ENCODE measurements at regions not wholly inside any gene's neighbourhood (a gene's known extent, or its start where the extent isn't known, plus 50 kb on each side); places are given as distances from the start of the nearest gene placed in this dataset.

GRCh38 chr1:218983433-218983832, 190.2 kb upstream of the LYPLAL1 start:
- DNase-seq = no peak
- Mint-ChIP-seq H3K36me3 (no peaks in the 10 kb centered on the region), H3K4me1 (ENCODE audit: low read depth) (no peaks in the 10 kb centered on the region), H3K27me3 (no peaks in the 10 kb centered on the region), H3K4me3 (no peak overlapping the region), H3K27ac (no peak overlapping the region), H3K9me3 (peaks cover 2% of the 10 kb centered on the region)
- ChIA-PET POLR2A (no interaction called here), CTCF (no interaction called here)
- intact Hi-C loops (cut with micrococcal nuclease) = no loop called here

GRCh38 chr1:218983848-218984247, 189.8 kb upstream of the LYPLAL1 start:
- H3K4me1 Mint-ChIP-seq (ENCODE audit: low read depth) = no peaks in the 10 kb centered on the region
- ChIA-PET POLR2A (no interaction called here), CTCF (no interaction called here)
- H3K9me3 Mint-ChIP-seq = peaks cover 2% of the 10 kb centered on the region
- DNase-seq = no peak
- no peak overlapping the region for H3K4me3 Mint-ChIP-seq
- no peaks in the 10 kb centered on the region for H3K27me3 Mint-ChIP-seq
- no peaks in the 10 kb centered on the region for H3K36me3 Mint-ChIP-seq
- intact Hi-C loops (cut with micrococcal nuclease) = no loop called here
- no peak overlapping the region for H3K27ac Mint-ChIP-seq

- intact Hi-C loops (cut with micrococcal nuclease) = no loop called here
- DNase-seq = no peak
- Mint-ChIP-seq H3K4me3 (no peak overlapping the region), H3K9me3 (peaks cover 2% of the 10 kb centered on the region), H3K4me1 (ENCODE audit: low read depth) (no peaks in the 10 kb centered on the region), H3K36me3 (no peaks in the 10 kb centered on the region), H3K27me3 (no peaks in the 10 kb centered on the region), H3K27ac (no peak overlapping the region)
- CTCF ChIA-PET = no interaction called here
- POLR2A ChIA-PET = no interaction called here
Measured at GRCh38 chr1:218985424-218985984, 188.2 kb upstream of the LYPLAL1 start.

- ChIA-PET CTCF (interaction anchor here (0.5 kb wide), 1 partner anchor 241 kb away, joined by 3 read pairs; no protein-coding TSS in a partner anchor), POLR2A (no interaction called here)
- no peak overlapping the region for H3K27ac Mint-ChIP-seq
- intact Hi-C loops (cut with micrococcal nuclease) = no loop called here
- H3K4me1 Mint-ChIP-seq (ENCODE audit: low read depth) = no peaks in the 10 kb centered on the region
- H3K27me3 Mint-ChIP-seq = no peaks in the 10 kb centered on the region
- no peak overlapping the region for H3K4me3 Mint-ChIP-seq
- peaks cover 2% of the 10 kb centered on the region for H3K9me3 Mint-ChIP-seq
- H3K36me3 Mint-ChIP-seq = no peaks in the 10 kb centered on the region
- no peak for DNase-seq
Measured at GRCh38 chr1:218986816-218987215, 186.9 kb upstream of the LYPLAL1 start.

- ChIA-PET POLR2A (no interaction called here), CTCF (no interaction called here)
- Mint-ChIP-seq H3K27ac (no peak overlapping the region), H3K27me3 (no peaks in the 10 kb centered on the region), H3K4me1 (ENCODE audit: low read depth) (no peaks in the 10 kb centered on the region), H3K36me3 (no peaks in the 10 kb centered on the region), H3K9me3 (peaks cover 2% of the 10 kb centered on the region), H3K4me3 (no peak overlapping the region)
- no peak for DNase-seq
- intact Hi-C loops (cut with micrococcal nuclease) = no loop called here
Measured at GRCh38 chr1:218990019-218990418, 183.7 kb upstream of the LYPLAL1 start.

- ChIA-PET CTCF (no interaction called here), POLR2A (no interaction called here)
- Mint-ChIP-seq H3K27ac (no peak overlapping the region), H3K9me3 (no peaks in the 10 kb centered on the region), H3K4me3 (no peak overlapping the region), H3K4me1 (ENCODE audit: low read depth) (no peaks in the 10 kb centered on the region), H3K27me3 (no peaks in the 10 kb centered on the region), H3K36me3 (no peaks in the 10 kb centered on the region)
- DNase-seq = no peak
- intact Hi-C loops (cut with micrococcal nuclease) = no loop called here
Measured at GRCh38 chr1:218991089-218991488, 182.6 kb upstream of the LYPLAL1 start.

- H3K36me3 Mint-ChIP-seq = no peaks in the 10 kb centered on the region
- H3K4me1 Mint-ChIP-seq (ENCODE audit: low read depth) = no peaks in the 10 kb centered on the region
- H3K27ac Mint-ChIP-seq = no peak overlapping the region
- no peak for DNase-seq
- ChIA-PET POLR2A (no interaction called here), CTCF (no interaction called here)
- no peaks in the 10 kb centered on the region for H3K27me3 Mint-ChIP-seq
- H3K4me3 Mint-ChIP-seq = no peak overlapping the region
- intact Hi-C loops (cut with micrococcal nuclease) = no loop called here
- no peaks in the 10 kb centered on the region for H3K9me3 Mint-ChIP-seq
Measured at GRCh38 chr1:218994615-218995014, 179.1 kb upstream of the LYPLAL1 start.

GRCh38 chr1:218995091-218995665, 178.5 kb upstream of the LYPLAL1 start:
- intact Hi-C loops (cut with micrococcal nuclease) = no loop called here
- no peak overlapping the region for H3K4me3 Mint-ChIP-seq
- no peaks in the 10 kb centered on the region for H3K27me3 Mint-ChIP-seq
- H3K36me3 Mint-ChIP-seq = no peaks in the 10 kb centered on the region
- H3K27ac Mint-ChIP-seq = no peak overlapping the region
- POLR2A ChIA-PET = no interaction called here
- no peaks in the 10 kb centered on the region for H3K4me1 Mint-ChIP-seq (ENCODE audit: low read depth)
- CTCF ChIA-PET = no interaction called here
- no peaks in the 10 kb centered on the region for H3K9me3 Mint-ChIP-seq
- DNase-seq = no peak

GRCh38 chr1:218996362-218996761, 177.3 kb upstream of the LYPLAL1 start:
- Mint-ChIP-seq H3K4me3 (no peak overlapping the region), H3K27ac (no peak overlapping the region), H3K27me3 (no peaks in the 10 kb centered on the region), H3K36me3 (no peaks in the 10 kb centered on the region), H3K4me1 (ENCODE audit: low read depth) (no peaks in the 10 kb centered on the region), H3K9me3 (no peaks in the 10 kb centered on the region)
- intact Hi-C loops (cut with micrococcal nuclease) = no loop called here
- ChIA-PET POLR2A (no interaction called here), CTCF (no interaction called here)
- no peak for DNase-seq

- intact Hi-C loops (cut with micrococcal nuclease) = no loop called here
- Mint-ChIP-seq H3K27ac (no peak overlapping the region), H3K36me3 (no peaks in the 10 kb centered on the region), H3K4me1 (ENCODE audit: low read depth) (no peaks in the 10 kb centered on the region), H3K27me3 (no peaks in the 10 kb centered on the region), H3K4me3 (no peak overlapping the region), H3K9me3 (peaks cover 7% of the 10 kb centered on the region)
- POLR2A ChIA-PET = no interaction called here
- CTCF ChIA-PET = no interaction called here
- DNase-seq = no peak
Measured at GRCh38 chr1:219000005-219000404, 173.7 kb upstream of the LYPLAL1 start.

GRCh38 chr1:219000631-219001030, 173.0 kb upstream of the LYPLAL1 start:
- intact Hi-C loops (cut with micrococcal nuclease) = no loop called here
- H3K36me3 Mint-ChIP-seq = no peaks in the 10 kb centered on the region
- no peak overlapping the region for H3K27ac Mint-ChIP-seq
- no peak overlapping the region for H3K4me3 Mint-ChIP-seq
- POLR2A ChIA-PET = no interaction called here
- no peak for DNase-seq
- peaks cover 13% of the 10 kb centered on the region for H3K9me3 Mint-ChIP-seq
- no peaks in the 10 kb centered on the region for H3K27me3 Mint-ChIP-seq
- CTCF ChIA-PET = no interaction called here
- no peaks in the 10 kb centered on the region for H3K4me1 Mint-ChIP-seq (ENCODE audit: low read depth)

GRCh38 chr1:219010720-219011119, 163.0 kb upstream of the LYPLAL1 start:
- Mint-ChIP-seq H3K27me3 (no peaks in the 10 kb centered on the region), H3K9me3 (peaks cover 6% of the 10 kb centered on the region), H3K4me3 (no peak overlapping the region), H3K36me3 (no peaks in the 10 kb centered on the region), H3K4me1 (ENCODE audit: low read depth) (no peaks in the 10 kb centered on the region), H3K27ac (no peak overlapping the region)
- intact Hi-C loops (cut with micrococcal nuclease) = loop anchor here (10.0 kb wide), 1 partner anchor 404 kb away; no protein-coding TSS in a partner anchor
- ChIA-PET CTCF (no interaction called here), POLR2A (no interaction called here)
- no peak for DNase-seq

GRCh38 chr1:219020386-219020785, 153.3 kb upstream of the LYPLAL1 start:
- CTCF ChIA-PET = no interaction called here
- Mint-ChIP-seq H3K27me3 (no peaks in the 10 kb centered on the region), H3K9me3 (no peaks in the 10 kb centered on the region), H3K4me1 (ENCODE audit: low read depth) (no peaks in the 10 kb centered on the region), H3K4me3 (no peak overlapping the region), H3K36me3 (no peaks in the 10 kb centered on the region), H3K27ac (no peak overlapping the region)
- DNase-seq = no peak
- POLR2A ChIA-PET = no interaction called here
- intact Hi-C loops (cut with micrococcal nuclease) = no loop called here
